Mucosa of gallbladder (tissue), 1 donor: ENCODE measurements at regions not wholly inside any gene's neighbourhood (a gene's known extent, or its start where the extent isn't known, plus 50 kb on each side); places are given as distances from the start of the nearest gene placed in this dataset.

Experiments
- DNase-seq: peaks from one replicate; pipeline ENCODE4 v3.0.0-alpha.2; 2020; ENCODE audit warnings: low spot score
- donor health status: DM: no; HTN: no; CAD: no.

- DNase-seq: no peak
Measured at GRCh38 chr6:164554700-164555476, 754.5 kb downstream of the C6orf118 start.

GRCh38 chr6:164554226-164554625 is 755.2 kb downstream of the C6orf118 start:
- no peak for DNase-seq

GRCh38 chr6:164551706-164552105 is 757.7 kb downstream of the C6orf118 start:
- DNase-seq: no peak

GRCh38 chr6:164547076-164547475 is 762.3 kb downstream of the C6orf118 start:
- no peak for DNase-seq

- DNase-seq: no peak
Measured at GRCh38 chr6:164546263-164546662, 763.1 kb downstream of the C6orf118 start.

GRCh38 chr6:164534070-164534766 is 775.2 kb downstream of the C6orf118 start:
- DNase-seq: no peak

- no peak for DNase-seq
Measured at GRCh38 chr6:164533045-164533362, 776.4 kb downstream of the C6orf118 start.

- no peak for DNase-seq
Measured at GRCh38 chr6:164532198-164533044, 777.0 kb downstream of the C6orf118 start.

- DNase-seq: no peak
Measured at GRCh38 chr6:164531736-164532135, 777.7 kb downstream of the C6orf118 start.

- no peak for DNase-seq
Measured at GRCh38 chr6:164528539-164528938, 780.9 kb downstream of the C6orf118 start.

- no peak for DNase-seq
Measured at GRCh38 chr6:164523087-164523654, 786.2 kb downstream of the C6orf118 start.

GRCh38 chr6:164520916-164521315 is 788.5 kb downstream of the C6orf118 start:
- no peak for DNase-seq

GRCh38 chr6:164507206-164507940 is 802.0 kb downstream of the C6orf118 start:
- DNase-seq: no peak

- DNase-seq: no peak
Measured at GRCh38 chr6:164505425-164505824, 804.0 kb downstream of the C6orf118 start.

- DNase-seq: no peak
Measured at GRCh38 chr6:164502833-164503232, 806.6 kb downstream of the C6orf118 start.

GRCh38 chr6:164495882-164496495 is 813.4 kb downstream of the C6orf118 start:
- no peak for DNase-seq

- DNase-seq: no peak
Measured at GRCh38 chr6:164478426-164478825, 831.0 kb downstream of the C6orf118 start.

GRCh38 chr6:164477790-164478189 is 831.6 kb downstream of the C6orf118 start:
- no peak for DNase-seq

GRCh38 chr6:164477101-164477500 is 832.3 kb downstream of the C6orf118 start:
- DNase-seq: no peak

GRCh38 chr6:164469276-164469949 is 840.0 kb downstream of the C6orf118 start:
- DNase-seq: no peak
